RWPE2 (cell line): ENCODE measurements at regions not wholly inside any gene's neighbourhood (a gene's known extent, or its start where the extent isn't known, plus 50 kb on each side); places are given as distances from the start of the nearest gene placed in this dataset.

Source experiments
- ATAC-seq: fragments of 200-7000 bp; cut with Tn5 transposase; 3 replicates; pipeline ENCODE4 v1.9.1; 2021; ENCODE audit warnings: low read depth
- DNase-seq: peaks from one replicate; pipeline ENCODE4 v3.0.0-alpha.2; 2020; ENCODE audit warnings: low spot score
- H3K27ac ChIP-seq: fragments of 450-650 bp; 2 replicates; pipeline ENCODE4 v1.5.1; 2017; ENCODE audit warnings: mild to moderate bottlenecking; ENCODE audit not compliant: poor library complexity, severe bottlenecking
- H3K27me3 ChIP-seq: fragments of 250-450 bp; sonication (Bioruptor Pico); 2 replicates; pipeline ENCODE4 v1.5.1; 2021; ENCODE audit warnings: mild to moderate bottlenecking, moderate library complexity; ENCODE audit not compliant: insufficient read depth, poor library complexity, severe bottlenecking
- H3K36me3 ChIP-seq: fragments of 250-450 bp; sonication (Bioruptor Pico); 2 replicates; pipeline ENCODE4 v1.5.1; 2020; ENCODE audit warnings: low read depth, mild to moderate bottlenecking, moderate library complexity
- H3K4me1 ChIP-seq: fragments of 250-450 bp; sonication (Bioruptor Pico); 2 replicates; pipeline ENCODE4 v1.5.1; 2021; ENCODE audit warnings: mild to moderate bottlenecking, moderate library complexity; ENCODE audit not compliant: insufficient read depth, poor library complexity, severe bottlenecking
- H3K4me3 ChIP-seq: fragments of 250-450 bp; sonication (Bioruptor Pico); 2 replicates; pipeline ENCODE4 v1.5.1; 2021; ENCODE audit warnings: mild to moderate bottlenecking, moderate library complexity; ENCODE audit not compliant: severe bottlenecking
- H3K9me3 ChIP-seq: fragments of 250-450 bp; sonication (Bioruptor Pico); 2 replicates; pipeline ENCODE4 v1.5.1; 2021; ENCODE audit warnings: mild to moderate bottlenecking, moderate library complexity; ENCODE audit not compliant: severe bottlenecking
- TF ChIP-seq, protein P1 (sequence below): fragments of 450-650 bp; IDR thresholded peaks from one replicate; pipeline ENCODE4 v1.5.1; 2017; ENCODE audit warnings: mild to moderate bottlenecking, moderate library complexity; ENCODE audit not compliant: poor library complexity, severe bottlenecking

DNA sequence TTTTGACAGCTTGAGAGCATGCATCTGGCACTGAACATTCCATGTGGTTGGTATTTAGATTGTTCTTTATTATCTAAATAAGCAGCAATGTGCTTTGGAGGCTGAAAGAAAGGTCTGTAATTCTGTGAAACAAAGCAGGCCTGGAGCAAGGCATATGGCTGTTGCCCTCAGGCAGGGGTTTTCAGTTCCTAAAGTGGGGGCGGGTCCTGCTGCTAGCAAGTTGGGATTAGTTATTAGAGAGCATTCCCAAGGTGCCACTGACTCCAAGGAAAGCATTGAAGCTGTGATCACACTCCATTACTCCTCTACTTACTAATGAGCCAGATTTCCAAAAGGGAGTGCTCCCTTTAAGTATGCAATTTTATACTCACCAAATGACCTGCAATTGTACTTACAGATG lies 432.2 kb downstream of the OLFM4 start:
- Histone ChIP-seq H3K4me3 (no peak overlapping the region), H3K27me3 (no peaks in the 10 kb centered on the region), H3K4me1 (no peaks in the 10 kb centered on the region), H3K36me3 (no peaks in the 10 kb centered on the region), H3K9me3 (no peaks in the 10 kb centered on the region), H3K27ac (no peak overlapping the region)
- TF ChIP-seq, protein P1, sequence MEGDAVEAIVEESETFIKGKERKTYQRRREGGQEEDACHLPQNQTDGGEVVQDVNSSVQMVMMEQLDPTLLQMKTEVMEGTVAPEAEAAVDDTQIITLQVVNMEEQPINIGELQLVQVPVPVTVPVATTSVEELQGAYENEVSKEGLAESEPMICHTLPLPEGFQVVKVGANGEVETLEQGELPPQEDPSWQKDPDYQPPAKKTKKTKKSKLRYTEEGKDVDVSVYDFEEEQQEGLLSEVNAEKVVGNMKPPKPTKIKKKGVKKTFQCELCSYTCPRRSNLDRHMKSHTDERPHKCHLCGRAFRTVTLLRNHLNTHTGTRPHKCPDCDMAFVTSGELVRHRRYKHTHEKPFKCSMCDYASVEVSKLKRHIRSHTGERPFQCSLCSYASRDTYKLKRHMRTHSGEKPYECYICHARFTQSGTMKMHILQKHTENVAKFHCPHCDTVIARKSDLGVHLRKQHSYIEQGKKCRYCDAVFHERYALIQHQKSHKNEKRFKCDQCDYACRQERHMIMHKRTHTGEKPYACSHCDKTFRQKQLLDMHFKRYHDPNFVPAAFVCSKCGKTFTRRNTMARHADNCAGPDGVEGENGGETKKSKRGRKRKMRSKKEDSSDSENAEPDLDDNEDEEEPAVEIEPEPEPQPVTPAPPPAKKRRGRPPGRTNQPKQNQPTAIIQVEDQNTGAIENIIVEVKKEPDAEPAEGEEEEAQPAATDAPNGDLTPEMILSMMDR = no peak
- no peak for DNase-seq
- ATAC-seq = no peak

DNA sequence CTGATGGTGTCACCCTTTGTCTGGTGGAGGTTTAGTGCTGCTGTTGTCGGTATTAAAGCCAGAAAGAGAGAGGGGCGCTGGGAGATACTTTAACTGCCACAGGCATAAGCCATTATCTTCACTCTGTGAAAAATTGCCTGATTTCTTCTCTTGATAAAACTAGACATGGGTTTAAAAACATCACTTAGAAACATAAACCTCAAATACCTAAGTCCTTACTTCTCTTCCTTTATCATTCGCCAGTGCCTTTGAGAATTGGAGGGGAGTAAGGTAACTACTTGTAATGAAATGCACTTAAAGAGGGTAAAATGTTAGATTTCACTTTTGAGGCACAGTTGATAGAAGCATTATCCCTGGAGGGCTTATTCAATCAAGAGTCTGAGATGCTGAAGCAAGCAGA lies 434.5 kb downstream of the OLFM4 start:
- ATAC-seq (no peak), DNase-seq (no peak)
- H3K9me3 ChIP-seq = no peaks in the 10 kb centered on the region
- no peaks in the 10 kb centered on the region for H3K4me1 ChIP-seq
- H3K4me3 ChIP-seq = no peak overlapping the region
- no peaks in the 10 kb centered on the region for H3K36me3 ChIP-seq
- H3K27ac ChIP-seq = no peak overlapping the region
- H3K27me3 ChIP-seq = no peaks in the 10 kb centered on the region
- TF ChIP-seq, protein P1 = no peak

DNA sequence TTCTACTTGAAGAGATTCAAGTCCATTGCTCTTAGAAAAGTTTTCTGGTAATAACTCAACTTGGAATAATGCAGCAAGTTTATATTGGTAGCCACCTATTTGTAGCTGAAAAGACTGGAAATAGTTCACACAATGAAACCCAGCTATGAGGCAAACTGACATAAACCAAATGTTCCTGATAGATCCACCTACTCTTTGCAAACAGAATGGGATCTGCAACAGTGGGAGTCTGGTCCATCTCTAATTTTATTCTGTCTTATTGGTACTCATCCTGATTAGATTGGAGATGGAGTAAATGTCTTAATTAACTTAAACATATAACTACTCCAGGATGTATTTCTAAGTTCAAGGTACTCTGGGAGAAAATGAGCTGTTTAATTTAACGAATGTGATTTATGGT lies 438.0 kb downstream of the OLFM4 start:
- TF ChIP-seq, protein P1 = no peak
- H3K27me3 ChIP-seq = no peaks in the 10 kb centered on the region

DNA sequence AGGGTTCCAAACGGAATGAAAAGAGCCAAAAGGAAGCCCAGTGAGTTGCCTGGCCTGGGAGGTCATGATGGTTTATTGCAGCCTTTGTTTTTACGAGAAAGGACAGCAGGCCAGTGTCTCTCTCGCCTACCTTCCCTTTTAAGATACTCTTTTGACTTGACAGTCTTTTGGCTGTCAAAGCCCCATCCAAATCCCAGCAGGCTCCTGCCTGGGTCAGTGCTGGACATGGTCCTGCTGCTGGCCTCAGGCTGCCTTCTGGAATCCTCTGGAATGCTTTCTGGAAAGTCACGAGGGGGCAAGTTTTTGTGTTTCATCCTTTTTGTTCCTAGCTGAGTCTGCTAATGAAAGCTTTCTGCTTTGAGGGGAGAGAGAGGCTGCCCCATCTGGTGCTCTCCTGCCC lies 444.8 kb downstream of the OLFM4 start:
- DNase-seq (no peak), ATAC-seq (no peak)
- Histone ChIP-seq H3K4me1 (no peaks in the 10 kb centered on the region), H3K4me3 (no peak overlapping the region), H3K36me3 (no peaks in the 10 kb centered on the region), H3K9me3 (no peaks in the 10 kb centered on the region), H3K27ac (no peak overlapping the region), H3K27me3 (no peaks in the 10 kb centered on the region)
- TF ChIP-seq, protein P1 = no peak

More for the DNA sequence above, 438.0 kb downstream of the OLFM4 start:
- Histone ChIP-seq H3K4me3 (no peak overlapping the region), H3K9me3 (no peaks in the 10 kb centered on the region), H3K27ac (no peak overlapping the region), H3K36me3 (no peaks in the 10 kb centered on the region), H3K4me1 (no peaks in the 10 kb centered on the region)
- DNase-seq = no peak
- no peak for ATAC-seq

DNA sequence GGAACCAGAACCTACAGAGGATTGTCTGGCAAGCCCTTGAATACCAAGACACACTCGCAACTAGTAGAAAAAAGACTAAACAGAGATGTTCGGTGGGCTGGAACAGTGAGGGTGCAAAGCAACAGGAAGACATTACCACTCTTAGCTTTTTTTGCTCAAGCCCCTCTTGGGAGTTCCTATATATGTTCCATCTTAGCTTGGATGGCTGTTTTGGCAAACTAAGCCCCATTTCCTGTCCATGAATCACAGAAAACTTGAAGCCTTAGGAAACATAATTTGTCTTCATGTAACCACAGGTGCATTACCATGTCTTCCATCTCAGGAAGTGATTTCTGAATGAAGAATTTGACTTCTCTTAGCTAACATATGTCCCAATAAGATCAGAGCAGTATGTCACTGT lies 446.3 kb downstream of the OLFM4 start:
- Histone ChIP-seq H3K27me3 (no peaks in the 10 kb centered on the region), H3K27ac (no peak overlapping the region), H3K9me3 (no peaks in the 10 kb centered on the region), H3K36me3 (no peaks in the 10 kb centered on the region), H3K4me1 (no peaks in the 10 kb centered on the region), H3K4me3 (no peak overlapping the region)
- DNase-seq (no peak), ATAC-seq (no peak)
- TF ChIP-seq, protein P1 = no peak
